Astrocyte (in vitro differentiated cells and primary cell): ENCODE measurements at regions not wholly inside any gene's neighbourhood (a gene's known extent, or its start where the extent isn't known, plus 50 kb on each side); places are given as distances from the start of the nearest gene placed in this dataset.
"Not testable (repeated sequence)": the region's sequence is repeated elsewhere in the genome, so short reads cannot be mapped to it uniquely, and the experiment has no call there.

Experiments used
- EZH2 ChIP-seq: IDR thresholded peaks from 2 replicates; pipeline ENCODE4 v1.6.1; 2012; ENCODE audit warnings: mild to moderate bottlenecking, low read length, inconsistent platforms; ENCODE audit not compliant: insufficient read depth
- TF ChIP-seq, protein P1 (sequence below): IDR thresholded peaks from 2 replicates; pipeline ENCODE4 v1.5.1; 2011; ENCODE audit warnings: low read depth, mild to moderate bottlenecking, inconsistent platforms, low read length, moderate library complexity; ENCODE audit not compliant: insufficient read depth

DNA sequence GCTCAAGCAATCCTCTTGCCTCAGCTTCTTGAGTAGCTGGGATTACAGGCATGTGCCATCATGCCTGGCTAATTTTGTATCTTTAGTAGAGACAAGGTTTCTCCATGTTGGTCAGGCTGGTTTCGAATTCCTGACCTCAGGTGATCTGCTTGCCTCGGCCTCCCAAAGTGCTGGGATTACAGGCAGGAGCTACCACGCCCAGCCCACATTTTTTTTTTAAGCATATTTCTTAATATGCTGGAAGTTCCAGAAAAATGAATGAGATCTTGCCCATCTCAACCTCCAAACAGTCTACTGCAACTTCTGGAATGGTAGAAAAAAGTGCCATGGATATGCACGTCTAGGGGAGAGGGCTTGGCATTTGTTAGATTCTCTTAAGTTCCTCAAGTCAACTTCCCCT, 290.9 kb downstream of the TFAP2C start:
- TF ChIP-seq, protein P1, sequence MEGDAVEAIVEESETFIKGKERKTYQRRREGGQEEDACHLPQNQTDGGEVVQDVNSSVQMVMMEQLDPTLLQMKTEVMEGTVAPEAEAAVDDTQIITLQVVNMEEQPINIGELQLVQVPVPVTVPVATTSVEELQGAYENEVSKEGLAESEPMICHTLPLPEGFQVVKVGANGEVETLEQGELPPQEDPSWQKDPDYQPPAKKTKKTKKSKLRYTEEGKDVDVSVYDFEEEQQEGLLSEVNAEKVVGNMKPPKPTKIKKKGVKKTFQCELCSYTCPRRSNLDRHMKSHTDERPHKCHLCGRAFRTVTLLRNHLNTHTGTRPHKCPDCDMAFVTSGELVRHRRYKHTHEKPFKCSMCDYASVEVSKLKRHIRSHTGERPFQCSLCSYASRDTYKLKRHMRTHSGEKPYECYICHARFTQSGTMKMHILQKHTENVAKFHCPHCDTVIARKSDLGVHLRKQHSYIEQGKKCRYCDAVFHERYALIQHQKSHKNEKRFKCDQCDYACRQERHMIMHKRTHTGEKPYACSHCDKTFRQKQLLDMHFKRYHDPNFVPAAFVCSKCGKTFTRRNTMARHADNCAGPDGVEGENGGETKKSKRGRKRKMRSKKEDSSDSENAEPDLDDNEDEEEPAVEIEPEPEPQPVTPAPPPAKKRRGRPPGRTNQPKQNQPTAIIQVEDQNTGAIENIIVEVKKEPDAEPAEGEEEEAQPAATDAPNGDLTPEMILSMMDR, result not testable (repeated sequence)
- not testable (repeated sequence) for TF ChIP-seq EZH2
